ENCODE measurements at regions not wholly inside any gene's neighbourhood (a gene's known extent, or its start where the extent isn't known, plus 50 kb on each side); places are given as distances from the start of the nearest gene placed in this dataset.
"Not testable (repeated sequence)": the region's sequence is repeated elsewhere in the genome, so short reads cannot be mapped to it uniquely, and the experiment has no call there.

- no peak for DNase-seq (ENCODE audit: low read depth in 3 of 3)
These were observed 499.9 kb upstream of the LMCD1 start for GRCh38 chr3:8001712-8002111.

- DNase-seq (ENCODE audit: low read depth in 3 of 3): no peak
These were observed 489.7 kb upstream of the LMCD1 start for GRCh38 chr3:8011902-8012301.

GRCh38 chr3:8020047-8020841 is 481.4 kb upstream of the LMCD1 start:
- no peak for DNase-seq (ENCODE audit: low read depth in 3 of 3)

DNA sequence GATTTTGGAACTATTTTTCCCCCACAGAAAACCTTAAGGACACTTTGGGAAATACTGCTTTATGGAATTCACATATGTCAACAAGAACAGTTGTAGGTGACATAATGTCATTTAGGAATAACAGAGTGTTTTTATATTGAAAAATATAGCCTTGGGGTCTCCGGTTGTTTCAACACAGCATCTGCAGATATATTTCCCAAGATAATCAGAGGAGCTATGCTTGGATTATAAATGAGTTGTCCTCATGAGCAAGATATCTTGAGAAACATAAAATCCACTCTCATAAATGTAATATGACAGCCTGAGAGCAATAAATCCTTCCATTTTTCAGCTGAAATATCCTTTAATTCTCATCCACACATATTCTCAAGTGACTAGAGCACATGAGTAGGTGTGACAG is 473.7 kb upstream of the LMCD1 start:
- DNase-seq (ENCODE audit: low read depth in 3 of 3): no peak

GRCh38 chr3:8050283-8050682 is 451.3 kb upstream of the LMCD1 start:
- no peak for DNase-seq (ENCODE audit: low read depth in 3 of 3)

- no peak for DNase-seq (ENCODE audit: low read depth in 3 of 3)
These were observed 449.0 kb upstream of the LMCD1 start for GRCh38 chr3:8052659-8053058.

DNA sequence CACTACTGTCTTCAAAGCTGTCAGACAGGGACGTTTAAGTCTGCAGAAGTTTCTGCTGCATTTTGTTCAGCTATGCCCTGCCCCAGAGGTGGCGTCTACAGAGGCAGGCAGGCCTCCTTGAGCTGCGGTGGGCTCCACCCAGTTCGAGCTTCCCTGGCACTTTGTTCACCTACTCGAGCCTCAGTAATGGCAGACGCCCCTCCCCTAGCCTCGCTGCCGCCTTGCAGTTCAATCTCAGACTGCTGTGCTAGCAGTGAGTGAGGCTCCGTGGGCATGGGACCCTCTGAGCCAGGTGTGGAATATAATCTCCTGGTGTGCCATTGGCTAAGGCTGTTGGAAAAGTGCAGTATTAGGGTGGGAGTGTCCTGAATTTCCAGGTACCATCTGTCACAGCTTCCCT is 433.5 kb upstream of the LMCD1 start:
- DNase-seq (ENCODE audit: low read depth in 3 of 3): not testable (repeated sequence)

DNA sequence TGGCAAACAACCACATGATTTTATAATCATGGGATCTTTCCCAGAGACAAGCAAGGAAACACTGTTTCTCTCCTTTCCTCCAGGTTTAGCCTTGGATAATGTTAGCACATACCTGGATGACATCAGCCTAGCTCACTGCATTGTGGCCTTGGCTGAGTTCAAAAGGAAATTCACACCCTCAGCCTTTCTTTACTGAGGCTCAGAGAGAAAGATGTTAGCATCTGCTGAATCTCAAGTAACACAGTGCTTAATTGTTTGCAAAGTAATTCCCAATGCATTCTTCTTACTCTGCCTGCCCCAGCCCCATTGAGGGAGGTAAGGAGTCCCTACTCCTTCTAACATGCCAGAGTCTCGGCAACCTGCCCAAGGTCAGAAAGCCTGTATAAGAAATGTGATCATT is 432.2 kb upstream of the LMCD1 start:
- no peak for DNase-seq (ENCODE audit: low read depth in 3 of 3)

GRCh38 chr3:8070011-8070410 is 431.6 kb upstream of the LMCD1 start:
- DNase-seq (ENCODE audit: low read depth in 3 of 3): no peak

DNA sequence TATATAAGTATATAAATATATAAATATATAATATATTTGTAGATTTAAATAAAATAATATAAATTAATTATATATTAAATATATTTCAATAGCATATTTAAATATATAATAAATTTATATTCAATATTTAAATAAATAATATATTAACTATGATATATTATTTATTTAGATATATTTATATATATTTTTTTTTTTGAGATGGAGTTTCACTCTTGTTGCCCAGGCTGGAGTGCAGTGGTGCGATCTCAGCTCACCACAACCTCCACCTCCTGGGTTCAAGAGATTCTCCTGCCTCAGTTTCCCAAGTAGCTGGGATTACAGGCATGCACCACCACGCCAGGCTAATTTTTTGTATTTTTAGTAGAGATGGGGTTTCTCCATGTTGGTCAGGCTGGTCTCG is 426.9 kb upstream of the LMCD1 start:
- DNase-seq (ENCODE audit: low read depth in 3 of 3): not testable (repeated sequence)

DNA sequence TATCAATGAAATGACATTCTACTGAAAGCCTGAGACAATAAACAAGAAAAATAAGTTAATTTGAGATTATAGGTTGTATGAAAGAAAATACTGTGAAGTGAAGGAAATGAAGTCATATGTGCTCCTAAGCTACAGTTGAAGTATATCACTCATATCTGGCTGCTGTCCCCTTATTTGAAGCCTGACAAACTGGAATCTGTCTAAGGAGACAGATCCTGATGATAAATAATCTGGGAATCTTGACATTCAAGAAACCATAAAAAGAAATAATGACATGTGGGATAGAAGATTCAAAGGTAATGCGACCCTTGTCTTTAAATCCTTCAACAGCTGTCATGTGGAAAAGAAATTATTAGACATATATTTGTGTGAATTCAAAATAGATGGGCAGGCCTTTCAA is 424.5 kb upstream of the LMCD1 start:
- DNase-seq (ENCODE audit: low read depth in 3 of 3): no peak

- no peak for DNase-seq (ENCODE audit: low read depth in 3 of 3)
These were observed 421.2 kb upstream of the LMCD1 start for GRCh38 chr3:8080464-8080863.

- DNase-seq (ENCODE audit: low read depth in 3 of 3): no peak
These were observed 416.1 kb upstream of the LMCD1 start for GRCh38 chr3:8085498-8085897.

DNA sequence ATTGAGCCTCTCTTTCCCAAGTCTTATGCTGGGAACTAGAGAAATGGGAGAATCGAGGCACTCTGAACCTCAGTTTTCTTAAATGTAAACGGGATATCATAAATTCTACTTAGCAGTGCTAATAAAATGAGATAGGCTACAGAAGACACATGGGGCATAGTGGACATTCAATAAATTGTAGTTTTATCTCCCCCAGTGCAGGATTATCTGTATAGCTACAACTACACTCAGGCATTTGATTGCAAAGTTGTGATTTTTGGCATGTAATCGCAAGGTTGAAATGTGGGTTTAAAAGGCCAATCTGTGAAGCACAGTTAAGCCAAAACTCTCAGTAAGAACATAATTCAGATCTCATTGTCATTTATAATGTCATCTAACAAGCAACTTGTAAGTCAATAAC is 413.7 kb upstream of the LMCD1 start:
- no peak for DNase-seq (ENCODE audit: low read depth in 3 of 3)

- no peak for DNase-seq (ENCODE audit: low read depth in 3 of 3)
These were observed 407.2 kb upstream of the LMCD1 start for GRCh38 chr3:8094415-8094814.

GRCh38 chr3:8095724-8096123 is 405.9 kb upstream of the LMCD1 start:
- DNase-seq (ENCODE audit: low read depth in 3 of 3): no peak

DNA sequence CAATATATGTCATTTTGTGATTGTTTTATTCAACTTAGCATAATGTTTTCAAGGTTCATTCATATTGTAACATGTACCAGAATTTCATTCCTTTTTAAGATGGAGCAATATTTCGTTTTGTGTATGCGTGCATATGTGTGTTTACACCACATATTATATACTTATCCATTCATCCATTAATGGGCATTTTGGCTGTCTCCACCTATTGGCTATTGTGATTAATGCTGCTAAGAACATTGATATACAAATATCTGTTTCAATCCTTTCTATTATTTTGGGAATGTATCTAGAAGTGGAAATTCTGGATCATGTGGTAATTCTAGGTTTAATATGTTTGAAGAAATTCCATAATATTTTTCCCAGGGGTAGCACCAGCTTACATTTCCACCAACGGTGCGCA is 403.9 kb upstream of the LMCD1 start:
- DNase-seq (ENCODE audit: low read depth in 3 of 3): no peak

DNA sequence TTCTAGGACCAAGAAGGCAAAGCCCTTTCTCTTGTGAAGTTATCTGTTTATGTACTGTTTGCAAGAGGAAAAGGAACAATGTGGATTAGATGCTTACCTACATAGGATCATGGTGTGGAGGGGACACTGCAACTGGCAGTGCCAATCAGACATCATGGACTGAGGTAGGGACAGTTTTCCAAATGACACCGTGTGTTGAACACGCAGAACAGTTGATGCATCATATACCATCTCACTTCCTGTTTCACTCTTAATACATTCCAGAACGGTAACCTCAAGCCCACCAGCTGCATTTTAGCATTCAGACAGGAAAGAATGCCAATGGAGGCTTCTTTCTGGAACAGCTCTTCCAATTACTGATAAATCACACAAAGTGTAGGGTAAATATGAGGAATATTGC is 397.7 kb upstream of the LMCD1 start:
- DNase-seq (ENCODE audit: low read depth in 3 of 3): no peak

DNA sequence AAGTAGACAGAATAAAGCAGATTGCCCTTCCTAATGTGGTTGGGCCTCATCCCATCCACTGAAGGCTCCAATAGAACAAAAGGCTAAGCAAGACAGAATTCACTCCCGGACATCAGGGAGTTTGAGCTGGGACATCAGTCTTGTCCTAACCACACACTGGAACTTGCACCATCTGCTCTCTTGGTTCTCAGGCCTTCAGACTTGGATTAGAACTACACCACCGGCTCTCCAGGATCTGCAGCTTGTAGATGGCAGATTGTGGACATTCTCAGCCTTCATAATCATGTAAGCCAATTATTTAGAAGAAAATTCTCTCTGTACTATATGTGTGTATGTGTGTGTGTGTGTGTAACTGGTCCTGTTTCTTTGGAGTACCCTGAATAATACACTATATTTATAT is 394.7 kb upstream of the LMCD1 start:
- DNase-seq (ENCODE audit: low read depth in 3 of 3): no peak

GRCh38 chr3:8110966-8111798 is 390.4 kb upstream of the LMCD1 start:
- DNase-seq (ENCODE audit: low read depth in 3 of 3): peak; percentile 11 to 34 (median 28)

DNA sequence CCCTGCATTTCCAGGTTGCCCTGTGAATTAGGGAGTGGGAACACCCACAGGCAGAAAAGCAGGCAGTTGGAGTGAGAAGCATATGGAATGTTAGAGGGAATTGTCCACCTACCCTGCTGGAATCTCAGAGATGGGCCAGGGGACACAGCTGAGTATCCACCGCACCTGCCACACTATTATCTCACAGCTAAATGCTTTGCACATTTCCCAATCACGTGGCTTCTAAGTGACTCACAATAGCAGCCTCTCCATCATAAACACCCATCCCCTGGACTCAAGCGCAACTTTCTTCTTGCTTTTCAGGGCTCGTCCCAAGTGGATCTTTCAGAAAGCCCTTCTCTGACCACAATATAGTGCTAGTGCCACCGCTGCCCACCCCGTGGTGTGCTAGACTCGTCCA is 389.0 kb upstream of the LMCD1 start:
- no peak for DNase-seq (ENCODE audit: low read depth in 3 of 3)

DNA sequence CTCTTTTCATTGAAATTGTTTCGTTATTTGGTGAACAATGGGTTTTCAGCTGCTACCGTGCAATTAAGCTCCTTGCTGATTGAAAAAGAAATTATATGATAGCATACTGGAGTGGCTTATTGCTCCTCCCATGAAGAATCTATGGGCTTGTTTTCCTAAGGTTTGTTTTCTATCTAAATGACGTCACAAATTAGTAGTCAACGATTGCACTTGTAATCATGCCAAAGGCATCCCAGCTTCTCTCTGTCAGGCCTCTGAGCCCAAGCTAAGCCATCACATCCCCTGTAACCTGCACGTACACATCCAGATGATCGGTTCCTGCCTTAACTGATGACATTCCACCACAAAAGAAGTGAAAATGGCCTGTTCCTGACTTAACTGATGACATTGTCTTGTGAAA is 388.0 kb upstream of the LMCD1 start:
- no peak for DNase-seq (ENCODE audit: low read depth in 3 of 3)

GRCh38 chr3:8128686-8129085 is 372.9 kb upstream of the LMCD1 start:
- no peak for DNase-seq (ENCODE audit: low read depth in 3 of 3)
